MM.1S (cell line): ENCODE measurements at regions not wholly inside any gene's neighbourhood (a gene's known extent, or its start where the extent isn't known, plus 50 kb on each side); places are given as distances from the start of the nearest gene placed in this dataset.

Source experiments
- DNase-seq: peaks from one replicate; pipeline ENCODE4 v3.0.0-alpha.2; 2015
- H2AFZ ChIP-seq: fragments of 300-600 bp; sonication (generic); 2 replicates; pipeline ENCODE4 v1.6.0; 2016; ENCODE audit warnings: antibody characterized with exemption, low read length
- H3F3A ChIP-seq: fragments of 300-600 bp; sonication (generic); 2 replicates; pipeline ENCODE4 v1.6.1; 2016; ENCODE audit warnings: mild to moderate bottlenecking, antibody characterized with exemption, low read length, moderate library complexity, mixed read lengths; ENCODE audit not compliant: insufficient read depth
- H3K27ac ChIP-seq: fragments of 300-600 bp; sonication (generic); 2 replicates; pipeline ENCODE4 v1.5.1; 2016; ENCODE audit warnings: mild to moderate bottlenecking, low read length
- H3K27me3 ChIP-seq: fragments of 300-600 bp; sonication (generic); replicated peaks from 2 replicates; pipeline ENCODE4 v1.6.0; 2016; ENCODE audit warnings: low read length; ENCODE audit not compliant: insufficient read depth
- H3K36me3 ChIP-seq: fragments of 300-600 bp; sonication (generic); replicated peaks from 2 replicates; pipeline ENCODE4 v1.6.1; 2016; ENCODE audit warnings: mild to moderate bottlenecking, low read length, mixed read lengths; ENCODE audit not compliant: insufficient read depth
- H3K4me1 ChIP-seq: fragments of 300-600 bp; sonication (generic); 2 replicates; pipeline ENCODE4 v1.6.1; 2016; ENCODE audit warnings: low read length, mixed read lengths
- H3K4me2 ChIP-seq: fragments of 300-600 bp; sonication (generic); 2 replicates; pipeline ENCODE4 v1.6.0; 2016; ENCODE audit warnings: low read depth, low read length
- H3K4me3 ChIP-seq: fragments of 300-600 bp; sonication (generic); 2 replicates; pipeline ENCODE4 v1.5.1; 2016; ENCODE audit warnings: low read length, mixed read lengths
- H3K79me2 ChIP-seq: fragments of 300-600 bp; sonication (generic); 2 replicates; pipeline ENCODE4 v1.6.1; 2016; ENCODE audit warnings: mixed run types, low read length, mixed read lengths
- H3K9ac ChIP-seq: fragments of 300-600 bp; sonication (generic); 2 replicates; pipeline ENCODE4 v1.6.1; 2016; ENCODE audit warnings: low read length, mixed read lengths
- H3K9me2 ChIP-seq: fragments of 300-600 bp; sonication (generic); replicated peaks from 2 replicates; pipeline ENCODE4 v1.6.1; 2016; ENCODE audit warnings: mild to moderate bottlenecking, low read length, mixed read lengths; ENCODE audit not compliant: insufficient read depth
- H3K9me3 ChIP-seq: fragments of 300-600 bp; sonication (generic); replicated peaks from 2 replicates; pipeline ENCODE4 v1.6.1; 2016; ENCODE audit warnings: mild to moderate bottlenecking, low read length, mixed read lengths; ENCODE audit not compliant: insufficient read depth
- H4K20me1 ChIP-seq: fragments of 300-600 bp; sonication (generic); 2 replicates; pipeline ENCODE4 v1.6.1; 2016; ENCODE audit warnings: mild to moderate bottlenecking, low read length, moderate library complexity, mixed read lengths; ENCODE audit not compliant: insufficient read depth
- CTCF ChIP-seq: fragments of 300-600 bp; sonication (generic); IDR thresholded peaks from 2 replicates; pipeline ENCODE4 v1.5.1; 2016; ENCODE audit warnings: antibody characterized with exemption, low read length, mixed read lengths
- EZH2 ChIP-seq: fragments of 300-600 bp; sonication (generic); optimal IDR thresholded peaks from 2 replicates; pipeline ENCODE3; 2017; ENCODE audit warnings: low read depth, mild to moderate bottlenecking, antibody characterized with exemption, low read length, mixed read lengths
- EZH2phosphoT487 ChIP-seq: fragments of 300-600 bp; sonication (generic); IDR thresholded peaks from 2 replicates; pipeline ENCODE4 v1.6.1; 2018; ENCODE audit warnings: antibody characterized with exemption, low read length

- no peak for DNase-seq
- Histone ChIP-seq H3K27me3 (no peaks in the 10 kb centered on the region), H3K9me3 (no peaks in the 10 kb centered on the region), H3F3A (no peaks in the 10 kb centered on the region), H2AFZ (no peak overlapping the region), H3K27ac (no peak overlapping the region), H3K9ac (no peak overlapping the region), H3K4me2 (no peak overlapping the region), H3K9me2 (no peaks in the 10 kb centered on the region), H4K20me1 (no peaks in the 10 kb centered on the region), H3K36me3 (no peaks in the 10 kb centered on the region), H3K79me2 (no peaks in the 10 kb centered on the region), H3K4me3 (no peak overlapping the region), H3K4me1 (no peaks in the 10 kb centered on the region)
- TF ChIP-seq EZH2 (no peak), CTCF (no peak), EZH2phosphoT487 (no peak)
Measured at GRCh38 chr2:138391946-138392345, 109.6 kb upstream of the SPOPL start.

- Histone ChIP-seq H3K79me2 (no peaks in the 10 kb centered on the region), H3K36me3 (no peaks in the 10 kb centered on the region), H2AFZ (no peak overlapping the region), H3K9me2 (no peaks in the 10 kb centered on the region), H3K27me3 (no peaks in the 10 kb centered on the region), H3K9me3 (no peaks in the 10 kb centered on the region), H3K9ac (no peak overlapping the region), H4K20me1 (no peaks in the 10 kb centered on the region), H3F3A (no peaks in the 10 kb centered on the region), H3K4me2 (no peak overlapping the region), H3K27ac (no peak overlapping the region), H3K4me3 (no peak overlapping the region), H3K4me1 (no peaks in the 10 kb centered on the region)
- TF ChIP-seq CTCF, result no peak
- no peak for TF ChIP-seq EZH2
- no peak for TF ChIP-seq EZH2phosphoT487
- no peak for DNase-seq
Measured at GRCh38 chr2:138395565-138396306, 105.8 kb upstream of the SPOPL start.

- TF ChIP-seq EZH2phosphoT487 (no peak), EZH2 (no peak), CTCF (no peak)
- no peak overlapping the region for H3K9ac ChIP-seq
- H3K79me2 ChIP-seq, result no peaks in the 10 kb centered on the region
- H3K36me3 ChIP-seq, result no peaks in the 10 kb centered on the region
- no peaks in the 10 kb centered on the region for H3K9me3 ChIP-seq
- H3K27me3 ChIP-seq, result no peaks in the 10 kb centered on the region
- H3K4me1 ChIP-seq, result no peaks in the 10 kb centered on the region
- no peaks in the 10 kb centered on the region for H3K9me2 ChIP-seq
- H3F3A ChIP-seq, result no peaks in the 10 kb centered on the region
- no peak overlapping the region for H3K4me3 ChIP-seq
- H3K4me2 ChIP-seq, result no peak overlapping the region
- no peak overlapping the region for H3K27ac ChIP-seq
- H4K20me1 ChIP-seq, result no peaks in the 10 kb centered on the region
- DNase-seq, result no peak
- H2AFZ ChIP-seq, result no peak overlapping the region
Measured at GRCh38 chr2:138396843-138397242, 104.7 kb upstream of the SPOPL start.
